SK-N-SH (cell line): ENCODE measurements at regions not wholly inside any gene's neighbourhood (a gene's known extent, or its start where the extent isn't known, plus 50 kb on each side); places are given as distances from the start of the nearest gene placed in this dataset.
A peak's percentile ranks its signal among the peaks of the same experiment; 100 is the strongest.

Experiments used
- CTCF ChIA-PET: fragments of 300-600, 350-600 bp; formaldehyde crosslinking; extraction: SDS; loops from one replicate; lab custom pipeline; 2021; lab: Yijun Ruan, JAX
- POLR2A ChIA-PET: fragments of 350-600 bp; sonication (Branson Sonifier 250); formaldehyde crosslinking; extraction: SDS; loops from one replicate; lab custom pipeline; 2020; ENCODE audit warnings: antibody characterized with exemption, inconsistent platforms; lab: Yijun Ruan, JAX
- DNase-seq: peaks from one replicate; pipeline ENCODE4 v3.0.0; 2012
- H2AFZ ChIP-seq: fragments of 200-600 bp; sonication (generic); 2 replicates; pipeline ENCODE4 v1.8.1; 2016; ENCODE audit warnings: antibody characterized with exemption, mild to moderate bottlenecking, low read depth
- H3F3A ChIP-seq: fragments of 200-600 bp; sonication (generic); replicated peaks from 2 replicates; pipeline ENCODE3; 2016; ENCODE audit warnings: antibody characterized with exemption, mild to moderate bottlenecking; ENCODE audit not compliant: insufficient read depth
- H3K27ac ChIP-seq, 2 experiments: fragments of 200-500 bp in 1 of 2; fragments of 200-600 bp in 1 of 2; sonication (Bioruptor generic) in 1 of 2; sonication (generic), shearing (Covaris generic) in 1 of 2; 2 replicates each; pipeline versions ENCODE4 v1.5.1 to v1.6.1; 2014 to 2016; ENCODE audit warnings: low read depth in 2 of 2, inconsistent platforms in 1 of 2, low read length in 1 of 2, mild to moderate bottlenecking in 1 of 2, mixed read lengths in 1 of 2
- H3K27me3 ChIP-seq: fragments of 200-600 bp; sonication (generic), shearing (Covaris generic); 2 replicates; pipeline ENCODE4 v1.6.1; 2016; ENCODE audit warnings: mixed run types; ENCODE audit not compliant: insufficient read depth
- H3K36me3 ChIP-seq, 2 experiments: fragments of 200-500 bp in 1 of 2; fragments of 200-600 bp in 1 of 2; sonication (Bioruptor generic) in 1 of 2; sonication (generic) in 1 of 2; replicated peaks in 1 of 2; 2 replicates each; pipeline versions ENCODE3 to v1.5.1; 2014 to 2016; ENCODE audit warnings: low read length in 1 of 2, mild to moderate bottlenecking in 1 of 2; ENCODE audit not compliant: insufficient read depth in 2 of 2, control insufficient read depth in 1 of 2
- H3K4me1 ChIP-seq, 2 experiments: fragments of 200-500 bp in 1 of 2; fragments of 200-600 bp in 1 of 2; sonication (Bioruptor generic) in 1 of 2; sonication (generic), shearing (Covaris generic) in 1 of 2; 2 replicates each; pipeline versions ENCODE4 v1.5.1 to v1.6.1; 2014 to 2016; ENCODE audit warnings: low read depth in 1 of 2, low read length in 1 of 2, mixed run types in 1 of 2; ENCODE audit not compliant: insufficient read depth in 2 of 2, control insufficient read depth in 1 of 2
- H3K4me2 ChIP-seq: fragments of 200-600 bp; sonication (generic), shearing (Covaris generic); 2 replicates; pipeline ENCODE4 v1.6.1; 2017; ENCODE audit warnings: mixed run types
- H3K4me3 ChIP-seq, 2 experiments: fragments of 200-500 bp in 1 of 2; fragments of 200-600 bp in 1 of 2; sonication (Bioruptor generic) in 1 of 2; sonication (generic), shearing (Covaris generic) in 1 of 2; 2 replicates each; pipeline versions ENCODE4 v1.5.1 to v1.8.1; 2014 to 2016; ENCODE audit warnings: low read depth in 2 of 2, inconsistent platforms in 1 of 2, low read length in 1 of 2, mild to moderate bottlenecking in 1 of 2, mixed read lengths in 1 of 2, moderate library complexity in 1 of 2
- H3K79me2 ChIP-seq: fragments of 200-600 bp; sonication (generic); 2 replicates; pipeline ENCODE4 v1.8.1; 2017; ENCODE audit warnings: mild to moderate bottlenecking; ENCODE audit not compliant: insufficient read depth
- H3K9ac ChIP-seq: fragments of 200-600 bp; sonication (generic); 2 replicates; pipeline ENCODE4 v1.6.1; 2017; ENCODE audit warnings: mixed run types
- H3K9me2 ChIP-seq: fragments of 200-600 bp; sonication (generic); 2 replicates; pipeline ENCODE4 v1.6.1; 2017; ENCODE audit warnings: mixed run types
- H3K9me3 ChIP-seq: fragments of 200-600 bp; sonication (generic); 2 replicates; pipeline ENCODE4 v1.6.1; 2017; ENCODE audit warnings: mixed run types, mild to moderate bottlenecking, moderate library complexity
- H4K20me1 ChIP-seq: fragments of 200-600 bp; sonication (generic); 2 replicates; pipeline ENCODE4 v1.6.1; 2017; ENCODE audit warnings: mild to moderate bottlenecking, mixed run types; ENCODE audit not compliant: insufficient read depth
- CHD2 ChIP-seq: fragments of 150-350 bp; IDR thresholded peaks from 2 replicates; pipeline ENCODE4 v1.6.1; 2018; ENCODE audit warnings: low read length; ENCODE audit not compliant: partially characterized antibody
- ELF1 ChIP-seq: IDR thresholded peaks from 2 replicates; pipeline ENCODE4 v1.4.0; 2012
- EP300 ChIP-seq, 2 experiments: IDR thresholded peaks; 2 replicates each; pipeline versions ENCODE4 v1.4.0 to v1.6.1; 2012; ENCODE audit warnings: borderline replicate concordance in 1 of 2, low read depth in 1 of 2, low read length in 1 of 2
- EZH2phosphoT487 ChIP-seq: fragments of 200-600 bp; sonication (generic); IDR thresholded peaks from 2 replicates; pipeline ENCODE4 v1.6.1; 2017; ENCODE audit warnings: low read depth, mixed run types, mild to moderate bottlenecking, antibody characterized with exemption, moderate library complexity, borderline replicate concordance
- FOSL2 ChIP-seq: IDR thresholded peaks from 2 replicates; pipeline ENCODE4 v1.4.0; 2012; ENCODE audit warnings: low read depth, mild to moderate bottlenecking, moderate library complexity, borderline replicate concordance
- GABPA ChIP-seq: IDR thresholded peaks from 2 replicates; pipeline ENCODE4 v1.4.0; 2012; ENCODE audit warnings: low read depth, mild to moderate bottlenecking
- JUND ChIP-seq: IDR thresholded peaks from 2 replicates; pipeline ENCODE4 v1.4.0; 2012
- MEF2A ChIP-seq: IDR thresholded peaks from 2 replicates; pipeline ENCODE4 v1.4.0; 2012; ENCODE audit warnings: low read depth, borderline replicate concordance
- NFIC ChIP-seq: IDR thresholded peaks from 2 replicates; pipeline ENCODE4 v1.4.0; 2012; ENCODE audit warnings: borderline replicate concordance
- RFX5 ChIP-seq: IDR thresholded peaks from 2 replicates; pipeline ENCODE4 v1.6.1; 2012; ENCODE audit warnings: mild to moderate bottlenecking, improper control_type of control experiment, low read length
- RXRA ChIP-seq: IDR thresholded peaks from 2 replicates; pipeline ENCODE4 v1.4.0; 2012; ENCODE audit warnings: low read depth, mild to moderate bottlenecking, borderline replicate concordance
- SIN3A ChIP-seq: IDR thresholded peaks from 2 replicates; pipeline ENCODE4 v1.6.1; 2012; ENCODE audit warnings: low read depth, mild to moderate bottlenecking, low read length, moderate library complexity, borderline replicate concordance
- TCF12 ChIP-seq: IDR thresholded peaks from 2 replicates; pipeline ENCODE4 v1.4.0; 2012
- TEAD4 ChIP-seq: IDR thresholded peaks from 2 replicates; pipeline ENCODE4 v1.4.0; 2012; ENCODE audit warnings: mild to moderate bottlenecking, borderline replicate concordance; ENCODE audit not compliant: insufficient read depth
- YY1 ChIP-seq: IDR thresholded peaks from 2 replicates; pipeline ENCODE4 v1.4.0; 2012; ENCODE audit warnings: low read depth, mild to moderate bottlenecking
- WGBS: methylation state at CpG from one replicate; pipeline ENCODE4 v1.1.6; 2017; ENCODE audit warnings: low lambda C conversion rate; 5-methylcytosine and 5-hydroxymethylcytosine counted together
- TF ChIP-seq, protein P1 (sequence below): IDR thresholded peaks from 2 replicates; pipeline ENCODE4 v1.6.1; 2012; ENCODE audit warnings: mild to moderate bottlenecking, low read depth, low read length, moderate library complexity
- TF ChIP-seq, protein P2 (sequence below): IDR thresholded peaks from 2 replicates; pipeline ENCODE4 v1.4.0; 2012; ENCODE audit warnings: low read depth
- TF ChIP-seq, protein P3 (sequence below): IDR thresholded peaks from 2 replicates; pipeline ENCODE4 v1.4.0; 2012; ENCODE audit warnings: low read depth, borderline replicate concordance
- TF ChIP-seq, protein P4 (sequence below): fragments of 150-350 bp; IDR thresholded peaks from 2 replicates; pipeline ENCODE4 v1.6.1; 2016; ENCODE audit warnings: mild to moderate bottlenecking, low read depth, low read length
- TF ChIP-seq, protein P5 (sequence below): IDR thresholded peaks from 2 replicates; pipeline ENCODE4; 2012

DNA sequence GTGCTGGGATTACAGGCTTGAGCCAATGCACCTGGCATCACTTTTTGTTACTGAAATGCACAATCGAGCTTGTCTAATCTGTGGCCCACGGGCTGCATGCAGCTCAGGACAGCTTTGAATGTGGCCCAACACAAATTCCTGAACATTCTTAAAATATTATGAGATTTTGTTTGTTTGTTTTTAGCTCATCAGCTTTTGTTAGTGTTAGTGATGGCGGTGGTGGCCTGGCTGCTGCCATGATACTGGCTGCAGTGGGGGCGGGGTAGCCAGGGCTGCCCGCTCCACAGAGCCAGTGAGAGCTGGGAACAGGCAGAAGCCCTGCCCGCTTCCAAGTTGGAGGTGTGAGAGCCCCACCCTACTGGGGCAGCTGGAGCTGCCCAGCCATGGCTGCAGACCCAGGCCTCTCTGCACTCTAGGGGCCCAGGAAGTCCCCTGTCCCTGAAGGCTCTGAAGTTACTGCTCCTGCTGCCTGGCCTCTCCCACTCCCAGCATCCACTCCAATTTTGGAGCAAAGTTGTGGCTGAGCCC lies 76.6 kb upstream of the SHB start:
- Histone ChIP-seq H3K4me2 (no peak overlapping the region), H3F3A (peaks cover 20% of the 10 kb centered on the region), H3K4me1 (peaks cover 15 to 20% of the 10 kb centered on the region in 2 experiments), H3K36me3 (no peaks in the 10 kb centered on the region), H3K4me3 (no peak overlapping the region), H3K27me3 (no peaks in the 10 kb centered on the region), H2AFZ (no peak overlapping the region), H3K9ac (no peak overlapping the region), H4K20me1 (no peaks in the 10 kb centered on the region), H3K79me2 (no peaks in the 10 kb centered on the region), H3K27ac (no peak overlapping the region), H3K9me3 (no peaks in the 10 kb centered on the region), H3K9me2 (no peaks in the 10 kb centered on the region)
- TF ChIP-seq EZH2phosphoT487, result no peak
- TF ChIP-seq, protein P1, sequence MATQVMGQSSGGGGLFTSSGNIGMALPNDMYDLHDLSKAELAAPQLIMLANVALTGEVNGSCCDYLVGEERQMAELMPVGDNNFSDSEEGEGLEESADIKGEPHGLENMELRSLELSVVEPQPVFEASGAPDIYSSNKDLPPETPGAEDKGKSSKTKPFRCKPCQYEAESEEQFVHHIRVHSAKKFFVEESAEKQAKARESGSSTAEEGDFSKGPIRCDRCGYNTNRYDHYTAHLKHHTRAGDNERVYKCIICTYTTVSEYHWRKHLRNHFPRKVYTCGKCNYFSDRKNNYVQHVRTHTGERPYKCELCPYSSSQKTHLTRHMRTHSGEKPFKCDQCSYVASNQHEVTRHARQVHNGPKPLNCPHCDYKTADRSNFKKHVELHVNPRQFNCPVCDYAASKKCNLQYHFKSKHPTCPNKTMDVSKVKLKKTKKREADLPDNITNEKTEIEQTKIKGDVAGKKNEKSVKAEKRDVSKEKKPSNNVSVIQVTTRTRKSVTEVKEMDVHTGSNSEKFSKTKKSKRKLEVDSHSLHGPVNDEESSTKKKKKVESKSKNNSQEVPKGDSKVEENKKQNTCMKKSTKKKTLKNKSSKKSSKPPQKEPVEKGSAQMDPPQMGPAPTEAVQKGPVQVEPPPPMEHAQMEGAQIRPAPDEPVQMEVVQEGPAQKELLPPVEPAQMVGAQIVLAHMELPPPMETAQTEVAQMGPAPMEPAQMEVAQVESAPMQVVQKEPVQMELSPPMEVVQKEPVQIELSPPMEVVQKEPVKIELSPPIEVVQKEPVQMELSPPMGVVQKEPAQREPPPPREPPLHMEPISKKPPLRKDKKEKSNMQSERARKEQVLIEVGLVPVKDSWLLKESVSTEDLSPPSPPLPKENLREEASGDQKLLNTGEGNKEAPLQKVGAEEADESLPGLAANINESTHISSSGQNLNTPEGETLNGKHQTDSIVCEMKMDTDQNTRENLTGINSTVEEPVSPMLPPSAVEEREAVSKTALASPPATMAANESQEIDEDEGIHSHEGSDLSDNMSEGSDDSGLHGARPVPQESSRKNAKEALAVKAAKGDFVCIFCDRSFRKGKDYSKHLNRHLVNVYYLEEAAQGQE, result no peak
- TF ChIP-seq MEF2A, result no peak
- no peak for TF ChIP-seq RFX5
- no peak for TF ChIP-seq ELF1
- no peak for TF ChIP-seq GABPA
- no peak for TF ChIP-seq EP300 (IDR thresholded peaks at IDR 0.05; ENCODE audit: borderline replicate concordance in 1 of 2, low read depth in 1 of 2, low read length in 1 of 2)
- CTCF ChIA-PET, result interaction anchor here (0.8 to 2.0 kb wide), 2 partner anchors 13 to 15 kb away, joined by 3 to 8 read pairs; no protein-coding TSS in a partner anchor
- WGBS, result 83% methylated on average over 3 of the region's 6 CpGs
- POLR2A ChIA-PET, result no interaction called here
- DNase-seq, result no peak

DNA sequence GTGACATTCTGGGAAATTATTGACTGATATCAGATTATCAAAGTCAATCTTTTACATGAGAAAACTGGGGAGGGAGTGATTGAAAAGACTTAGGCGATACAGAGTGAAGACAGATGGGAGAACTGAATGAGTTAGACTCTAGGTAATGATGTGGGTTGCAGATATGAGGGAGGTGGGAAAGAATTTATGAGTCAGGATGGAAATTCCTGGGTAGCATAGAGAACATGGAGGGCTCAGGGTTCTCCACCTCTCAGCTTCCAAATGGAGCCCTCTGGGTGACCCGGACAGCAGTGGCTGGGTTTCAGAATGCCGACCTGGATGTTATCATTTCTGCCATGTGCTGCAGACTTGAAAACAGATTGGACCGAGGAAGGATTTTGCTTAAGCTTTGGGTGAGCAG lies 75.4 kb upstream of the SHB start:
- TF ChIP-seq, protein P2, sequence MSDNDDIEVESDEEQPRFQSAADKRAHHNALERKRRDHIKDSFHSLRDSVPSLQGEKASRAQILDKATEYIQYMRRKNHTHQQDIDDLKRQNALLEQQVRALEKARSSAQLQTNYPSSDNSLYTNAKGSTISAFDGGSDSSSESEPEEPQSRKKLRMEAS, result no peak
- TF ChIP-seq JUND (peak; percentile 46), CHD2 (no peak), FOSL2 (peak; percentile 52; the same call in 1 of the 2 replicates), SIN3A (no peak), RXRA (peak; percentile 20; the same call in 1 of the 2 replicates), NFIC (no peak), MEF2A (no peak), TCF12 (peak; percentile 60), YY1 (no peak), TEAD4 (peak; percentile 38; the same call in 1 of the 2 replicates)
- TF ChIP-seq, protein P3, sequence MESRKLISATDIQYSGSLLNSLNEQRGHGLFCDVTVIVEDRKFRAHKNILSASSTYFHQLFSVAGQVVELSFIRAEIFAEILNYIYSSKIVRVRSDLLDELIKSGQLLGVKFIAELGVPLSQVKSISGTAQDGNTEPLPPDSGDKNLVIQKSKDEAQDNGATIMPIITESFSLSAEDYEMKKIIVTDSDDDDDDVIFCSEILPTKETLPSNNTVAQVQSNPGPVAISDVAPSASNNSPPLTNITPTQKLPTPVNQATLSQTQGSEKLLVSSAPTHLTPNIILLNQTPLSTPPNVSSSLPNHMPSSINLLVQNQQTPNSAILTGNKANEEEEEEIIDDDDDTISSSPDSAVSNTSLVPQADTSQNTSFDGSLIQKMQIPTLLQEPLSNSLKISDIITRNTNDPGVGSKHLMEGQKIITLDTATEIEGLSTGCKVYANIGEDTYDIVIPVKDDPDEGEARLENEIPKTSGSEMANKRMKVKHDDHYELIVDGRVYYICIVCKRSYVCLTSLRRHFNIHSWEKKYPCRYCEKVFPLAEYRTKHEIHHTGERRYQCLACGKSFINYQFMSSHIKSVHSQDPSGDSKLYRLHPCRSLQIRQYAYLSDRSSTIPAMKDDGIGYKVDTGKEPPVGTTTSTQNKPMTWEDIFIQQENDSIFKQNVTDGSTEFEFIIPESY, result no peak
- TF ChIP-seq, protein P4, sequence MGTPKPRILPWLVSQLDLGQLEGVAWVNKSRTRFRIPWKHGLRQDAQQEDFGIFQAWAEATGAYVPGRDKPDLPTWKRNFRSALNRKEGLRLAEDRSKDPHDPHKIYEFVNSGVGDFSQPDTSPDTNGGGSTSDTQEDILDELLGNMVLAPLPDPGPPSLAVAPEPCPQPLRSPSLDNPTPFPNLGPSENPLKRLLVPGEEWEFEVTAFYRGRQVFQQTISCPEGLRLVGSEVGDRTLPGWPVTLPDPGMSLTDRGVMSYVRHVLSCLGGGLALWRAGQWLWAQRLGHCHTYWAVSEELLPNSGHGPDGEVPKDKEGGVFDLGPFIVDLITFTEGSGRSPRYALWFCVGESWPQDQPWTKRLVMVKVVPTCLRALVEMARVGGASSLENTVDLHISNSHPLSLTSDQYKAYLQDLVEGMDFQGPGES, result no peak
- TF ChIP-seq, protein P5, sequence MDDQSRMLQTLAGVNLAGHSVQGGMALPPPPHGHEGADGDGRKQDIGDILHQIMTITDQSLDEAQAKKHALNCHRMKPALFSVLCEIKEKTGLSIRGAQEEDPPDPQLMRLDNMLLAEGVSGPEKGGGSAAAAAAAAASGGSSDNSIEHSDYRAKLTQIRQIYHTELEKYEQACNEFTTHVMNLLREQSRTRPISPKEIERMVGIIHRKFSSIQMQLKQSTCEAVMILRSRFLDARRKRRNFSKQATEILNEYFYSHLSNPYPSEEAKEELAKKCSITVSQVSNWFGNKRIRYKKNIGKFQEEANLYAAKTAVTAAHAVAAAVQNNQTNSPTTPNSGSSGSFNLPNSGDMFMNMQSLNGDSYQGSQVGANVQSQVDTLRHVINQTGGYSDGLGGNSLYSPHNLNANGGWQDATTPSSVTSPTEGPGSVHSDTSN, result peak; percentile 73
- peaks cover 15 to 20% of the 10 kb centered on the region in 2 experiments for H3K4me1 ChIP-seq
- H2AFZ ChIP-seq, result 0 out of 2 replicates have a peak overlapping the region, but pooled peaks have one; percentile 0
- H3K4me3 ChIP-seq, result no peak overlapping the region
- H3F3A ChIP-seq, result peaks cover 20% of the 10 kb centered on the region
- H3K9ac ChIP-seq, result no peak overlapping the region
- no peaks in the 10 kb centered on the region for H3K9me3 ChIP-seq
- 43% methylated on average over 4 of the region's 4 CpGs for WGBS
- ChIA-PET POLR2A (no interaction called here), CTCF (no interaction called here)
- H3K27ac ChIP-seq, result no peak overlapping the region; a peak in 1 of 4 replicates
- H3K27me3 ChIP-seq, result no peaks in the 10 kb centered on the region; the same call in 1 of the 2 replicates
- no peaks in the 10 kb centered on the region for H3K36me3 ChIP-seq
- H3K79me2 ChIP-seq, result no peaks in the 10 kb centered on the region
- H3K9me2 ChIP-seq, result no peaks in the 10 kb centered on the region
- DNase-seq, result peak; percentile 34
- H3K4me2 ChIP-seq, result no peak overlapping the region
- H4K20me1 ChIP-seq, result no peaks in the 10 kb centered on the region
